A549 (cell line): ENCODE measurements at regions not wholly inside any gene's neighbourhood (a gene's known extent, or its start where the extent isn't known, plus 50 kb on each side); places are given as distances from the start of the nearest gene placed in this dataset.
"Not testable (repeated sequence)": the region's sequence is repeated elsewhere in the genome, so short reads cannot be mapped to it uniquely, and the experiment has no call there.

Source experiments
- POLR2A ChIP-seq: IDR thresholded peaks from 2 replicates; pipeline ENCODE4 v1.6.1; 2012; ENCODE audit warnings: mild to moderate bottlenecking, low read length
- TF ChIP-seq, protein P1 (sequence below): IDR thresholded peaks from 2 replicates; pipeline ENCODE4 v1.6.1; 2012

DNA sequence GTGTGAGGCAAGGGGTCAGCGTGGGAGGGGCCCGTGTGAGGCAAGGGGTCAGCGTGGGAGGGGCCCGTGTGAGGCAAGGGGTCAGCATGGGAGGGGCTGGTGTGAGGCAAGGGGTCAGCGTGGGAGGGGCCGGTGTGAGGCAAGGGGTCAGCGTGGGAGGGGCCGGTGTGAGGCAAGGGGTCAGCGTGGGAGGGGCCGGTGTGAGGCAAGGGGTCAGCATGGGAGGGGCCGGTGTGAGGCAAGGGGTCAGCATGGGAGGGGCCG is 119.2 kb downstream of the SEPTIN14 start:
- TF ChIP-seq, protein P1, sequence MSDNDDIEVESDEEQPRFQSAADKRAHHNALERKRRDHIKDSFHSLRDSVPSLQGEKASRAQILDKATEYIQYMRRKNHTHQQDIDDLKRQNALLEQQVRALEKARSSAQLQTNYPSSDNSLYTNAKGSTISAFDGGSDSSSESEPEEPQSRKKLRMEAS = not testable (repeated sequence)
- not testable (repeated sequence) for TF ChIP-seq POLR2A
